ENCODE measurements at regions not wholly inside any gene's neighbourhood (a gene's known extent, or its start where the extent isn't known, plus 50 kb on each side); places are given as distances from the start of the nearest gene placed in this dataset.

- no peak overlapping the region for H3K9ac ChIP-seq (ENCODE audit: low read depth, low read length, poor library complexity, severe bottlenecking)
- H3K4me3 ChIP-seq (ENCODE audit: low read length, poor library complexity, severe bottlenecking) = no peak overlapping the region
- no peaks in the 10 kb centered on the region for H3F3A ChIP-seq (ENCODE audit: low read depth)
- H3K36me3 ChIP-seq (ENCODE audit: insufficient read depth, low read length) = no peaks in the 10 kb centered on the region
- H3K27me3 ChIP-seq (ENCODE audit: insufficient read depth, low read length, poor library complexity, severe bottlenecking) = no peaks in the 10 kb centered on the region
- TF ChIP-seq CTCF (conservative IDR thresholded peaks at IDR 0.05; ENCODE audit: low read length) (no peak), EZH2phosphoT487 (IDR thresholded peaks at IDR 0.05; ENCODE audit: borderline replicate concordance) (no peak)
- H3K4me1 ChIP-seq (ENCODE audit: insufficient read depth, low read length, poor library complexity, severe bottlenecking) = no peaks in the 10 kb centered on the region
- no peaks in the 10 kb centered on the region for H3K9me3 ChIP-seq (ENCODE audit: insufficient read depth, low read depth, low read length)
- H3K4me2 ChIP-seq (ENCODE audit: low read depth, low read length, poor library complexity, severe bottlenecking) = no peak overlapping the region
- no peaks in the 10 kb centered on the region for H3K79me2 ChIP-seq (ENCODE audit: insufficient read depth, low read length)
- no peaks in the 10 kb centered on the region for H3K9me2 ChIP-seq (replicated peaks; ENCODE audit: low read depth, low read length)
- no peak overlapping the region for H2AFZ ChIP-seq (ENCODE audit: low read length)
- no peaks in the 10 kb centered on the region for H4K20me1 ChIP-seq (ENCODE audit: insufficient read depth, low read length, poor library complexity, severe bottlenecking)
These were observed 886.7 kb downstream of the SUCLG1 start for GRCh38 chr2:83572400-83572799.

GRCh38 chr2:83567551-83567950 lies 891.5 kb downstream of the SUCLG1 start:
- no peaks in the 10 kb centered on the region for H3K4me1 ChIP-seq (ENCODE audit: insufficient read depth, low read length, poor library complexity, severe bottlenecking)
- H3K9me2 ChIP-seq (replicated peaks; ENCODE audit: low read depth, low read length) = no peaks in the 10 kb centered on the region
- H2AFZ ChIP-seq (ENCODE audit: low read length) = no peak overlapping the region
- TF ChIP-seq CTCF (conservative IDR thresholded peaks at IDR 0.05; ENCODE audit: low read length) = no peak
- no peak for TF ChIP-seq EZH2phosphoT487 (IDR thresholded peaks at IDR 0.05; ENCODE audit: borderline replicate concordance)
- H3F3A ChIP-seq (ENCODE audit: low read depth) = no peaks in the 10 kb centered on the region
- H3K4me3 ChIP-seq (ENCODE audit: low read length, poor library complexity, severe bottlenecking) = no peak overlapping the region
- H3K4me2 ChIP-seq (ENCODE audit: low read depth, low read length, poor library complexity, severe bottlenecking) = no peak overlapping the region
- H3K79me2 ChIP-seq (ENCODE audit: insufficient read depth, low read length) = no peaks in the 10 kb centered on the region
- H4K20me1 ChIP-seq (ENCODE audit: insufficient read depth, low read length, poor library complexity, severe bottlenecking) = no peaks in the 10 kb centered on the region
- H3K9me3 ChIP-seq (ENCODE audit: insufficient read depth, low read depth, low read length) = no peaks in the 10 kb centered on the region
- H3K9ac ChIP-seq (ENCODE audit: low read depth, low read length, poor library complexity, severe bottlenecking) = no peak overlapping the region
- H3K36me3 ChIP-seq (ENCODE audit: insufficient read depth, low read length) = no peaks in the 10 kb centered on the region
- no peaks in the 10 kb centered on the region for H3K27me3 ChIP-seq (ENCODE audit: insufficient read depth, low read length, poor library complexity, severe bottlenecking)

- Histone ChIP-seq H3K79me2 (ENCODE audit: insufficient read depth, low read length) (no peaks in the 10 kb centered on the region), H3K9me2 (replicated peaks; ENCODE audit: low read depth, low read length) (no peaks in the 10 kb centered on the region), H3K9ac (ENCODE audit: low read depth, low read length, poor library complexity, severe bottlenecking) (no peak overlapping the region), H4K20me1 (ENCODE audit: insufficient read depth, low read length, poor library complexity, severe bottlenecking) (no peaks in the 10 kb centered on the region), H3K4me2 (ENCODE audit: low read depth, low read length, poor library complexity, severe bottlenecking) (no peak overlapping the region), H3K4me3 (ENCODE audit: low read length, poor library complexity, severe bottlenecking) (no peak overlapping the region), H3K4me1 (ENCODE audit: insufficient read depth, low read length, poor library complexity, severe bottlenecking) (no peaks in the 10 kb centered on the region), H3K9me3 (ENCODE audit: insufficient read depth, low read depth, low read length) (no peaks in the 10 kb centered on the region), H3K27me3 (ENCODE audit: insufficient read depth, low read length, poor library complexity, severe bottlenecking) (no peaks in the 10 kb centered on the region), H2AFZ (ENCODE audit: low read length) (no peak overlapping the region), H3K36me3 (ENCODE audit: insufficient read depth, low read length) (no peaks in the 10 kb centered on the region), H3F3A (ENCODE audit: low read depth) (no peaks in the 10 kb centered on the region)
- TF ChIP-seq EZH2phosphoT487 (IDR thresholded peaks at IDR 0.05; ENCODE audit: borderline replicate concordance) = no peak
- no peak for TF ChIP-seq CTCF (conservative IDR thresholded peaks at IDR 0.05; ENCODE audit: low read length)
These were observed 893.5 kb downstream of the SUCLG1 start for GRCh38 chr2:83565626-83566025.

Measured in Loucy (cell line).